Large intestine (tissue), 3 donors: ENCODE measurements at regions not wholly inside any gene's neighbourhood (a gene's known extent, or its start where the extent isn't known, plus 50 kb on each side); places are given as distances from the start of the nearest gene placed in this dataset.
"Not testable (repeated sequence)": the region's sequence is repeated elsewhere in the genome, so short reads cannot be mapped to it uniquely, and the experiment has no call there.

Source experiments
- DNase-seq, 2 donors: peaks; one replicate each; pipeline versions ENCODE4 v3.0.0 to v3.0.0-alpha.2; 2013
- H3K27ac ChIP-seq: one replicate; pipeline ENCODE4 v1.5.1; 2013; ENCODE audit warnings: low read length
- H3K27me3 ChIP-seq: 2 replicates; pipeline ENCODE4 v1.6.1; 2013; ENCODE audit warnings: low read length; ENCODE audit not compliant: control insufficient read depth, insufficient read depth
- H3K36me3 ChIP-seq: 2 replicates; pipeline ENCODE4 v1.6.1; 2013; ENCODE audit warnings: low read length; ENCODE audit not compliant: control insufficient read depth, insufficient read depth
- H3K4me1 ChIP-seq: one replicate; pipeline ENCODE4 v1.6.1; 2013; ENCODE audit warnings: low read length; ENCODE audit not compliant: control insufficient read depth, insufficient read depth
- H3K4me3 ChIP-seq: one replicate; pipeline ENCODE4 v1.5.1; 2013; ENCODE audit warnings: low read length
- H3K9me3 ChIP-seq: one replicate; pipeline ENCODE4 v1.6.1; 2013; ENCODE audit warnings: mild to moderate bottlenecking, low read depth, low read length, moderate library complexity; ENCODE audit not compliant: control insufficient read depth
- WGBS: methylation state at CpG from one replicate; pipeline ENCODE4 v1.1.5; 2013; ENCODE audit warnings: low lambda C conversion rate; ENCODE audit not compliant: insufficient coverage; 5-methylcytosine and 5-hydroxymethylcytosine counted together

- Histone ChIP-seq H3K27ac (no peak overlapping the region), H3K9me3 (no peaks in the 10 kb centered on the region), H3K36me3 (no peaks in the 10 kb centered on the region), H3K4me1 (no peaks in the 10 kb centered on the region), H3K27me3 (no peaks in the 10 kb centered on the region), H3K4me3 (no peak overlapping the region)
- DNase-seq = no peak
- WGBS = 100% methylated on average over 1 of the region's 2 CpGs
Measured at GRCh38 chr7:42661312-42661711, 250.6 kb downstream of the C7orf25 start.

GRCh38 chr7:42650701-42651100, 261.2 kb downstream of the C7orf25 start:
- WGBS = no CpG with 5 or more reads among the region's 1 CpG
- DNase-seq = no peak
- Histone ChIP-seq H3K27ac (no peak overlapping the region), H3K9me3 (peaks cover 3% of the 10 kb centered on the region), H3K27me3 (no peaks in the 10 kb centered on the region), H3K4me1 (no peaks in the 10 kb centered on the region), H3K4me3 (no peak overlapping the region), H3K36me3 (no peaks in the 10 kb centered on the region)

- no CpG with 5 or more reads among the region's 6 CpGs for WGBS
- no peak overlapping the region for H3K4me3 ChIP-seq
- H3K27ac ChIP-seq = no peak overlapping the region
- no peaks in the 10 kb centered on the region for H3K36me3 ChIP-seq
- H3K9me3 ChIP-seq = no peaks in the 10 kb centered on the region
- H3K4me1 ChIP-seq = no peaks in the 10 kb centered on the region
- no peaks in the 10 kb centered on the region for H3K27me3 ChIP-seq
- DNase-seq = peak in 1 of 2 donors; percentile 5
Measured at GRCh38 chr7:42650171-42650570, 261.7 kb downstream of the C7orf25 start.

- DNase-seq = no peak
- no CpG with 5 or more reads among the region's 3 CpGs for WGBS
- Histone ChIP-seq H3K27ac (no peak overlapping the region), H3K4me3 (no peak overlapping the region), H3K36me3 (no peaks in the 10 kb centered on the region), H3K27me3 (no peaks in the 10 kb centered on the region), H3K9me3 (peaks cover 3% of the 10 kb centered on the region), H3K4me1 (no peaks in the 10 kb centered on the region)
Measured at GRCh38 chr7:42645906-42646305, 266.0 kb downstream of the C7orf25 start.

DNA sequence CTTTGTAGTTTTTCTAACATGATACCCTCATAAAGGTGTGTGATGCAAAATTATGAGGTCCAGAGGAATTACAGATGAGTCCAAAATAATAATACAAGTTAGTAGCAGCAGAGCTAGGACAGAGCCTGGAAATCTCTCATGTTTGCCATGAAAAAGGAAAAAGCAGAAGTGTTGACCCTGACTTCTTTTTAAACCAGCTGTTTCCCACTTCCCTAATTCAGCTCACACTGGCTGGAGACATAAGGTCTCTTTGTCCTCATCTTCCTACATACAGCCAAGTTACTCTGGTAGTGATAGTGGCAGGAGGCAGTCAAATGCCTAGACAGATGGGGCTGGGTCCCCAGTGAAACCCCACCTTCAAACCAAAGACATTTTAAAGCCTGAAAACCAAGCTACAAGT, 269.2 kb downstream of the C7orf25 start:
- peaks cover 3% of the 10 kb centered on the region for H3K9me3 ChIP-seq
- H3K27me3 ChIP-seq = no peaks in the 10 kb centered on the region
- no peaks in the 10 kb centered on the region for H3K36me3 ChIP-seq
- DNase-seq = no peak
- no peak overlapping the region for H3K4me3 ChIP-seq
- no peaks in the 10 kb centered on the region for H3K4me1 ChIP-seq
- no peak overlapping the region for H3K27ac ChIP-seq

GRCh38 chr7:42639930-42640329, 271.9 kb downstream of the C7orf25 start:
- Histone ChIP-seq H3K27ac (no peak overlapping the region), H3K36me3 (no peaks in the 10 kb centered on the region), H3K9me3 (peaks cover 3% of the 10 kb centered on the region), H3K4me3 (no peak overlapping the region), H3K27me3 (no peaks in the 10 kb centered on the region), H3K4me1 (no peaks in the 10 kb centered on the region)
- DNase-seq = no peak
- no CpG with 5 or more reads among the region's 5 CpGs for WGBS

- 100% methylated on average over 1 of the region's 11 CpGs for WGBS
- not testable (repeated sequence) for H3K4me3 ChIP-seq, DNase-seq, H3K27me3 ChIP-seq, H3K27ac ChIP-seq, H3K9me3 ChIP-seq, H3K4me1 ChIP-seq, H3K36me3 ChIP-seq
Measured at GRCh38 chr7:42636380-42636779, 275.5 kb downstream of the C7orf25 start.

DNA sequence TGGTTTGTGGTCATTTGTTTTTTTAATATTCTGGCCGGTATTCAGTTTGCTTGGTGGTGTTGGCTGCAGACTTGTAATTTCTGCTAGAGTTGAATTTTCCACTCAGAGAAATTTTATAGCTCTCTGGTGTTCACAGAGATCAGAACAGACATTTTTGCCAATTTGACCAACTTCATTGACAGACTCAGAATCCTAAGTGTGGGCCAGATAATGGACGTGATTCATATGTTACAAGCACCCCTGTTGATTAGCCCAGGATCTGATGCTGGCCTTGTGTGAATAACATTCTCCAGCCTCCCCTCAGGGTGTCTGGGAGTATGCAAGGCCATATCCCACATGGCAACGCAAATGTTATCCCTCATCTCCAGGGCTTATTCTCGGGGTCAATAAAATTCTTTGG, 283.8 kb downstream of the C7orf25 start:
- Histone ChIP-seq H3K27ac (no peak overlapping the region), H3K27me3 (no peaks in the 10 kb centered on the region), H3K4me3 (no peak overlapping the region), H3K36me3 (no peaks in the 10 kb centered on the region), H3K4me1 (no peaks in the 10 kb centered on the region), H3K9me3 (no peaks in the 10 kb centered on the region)
- no CpG with 5 or more reads among the region's 4 CpGs for WGBS
- DNase-seq = no peak

DNA sequence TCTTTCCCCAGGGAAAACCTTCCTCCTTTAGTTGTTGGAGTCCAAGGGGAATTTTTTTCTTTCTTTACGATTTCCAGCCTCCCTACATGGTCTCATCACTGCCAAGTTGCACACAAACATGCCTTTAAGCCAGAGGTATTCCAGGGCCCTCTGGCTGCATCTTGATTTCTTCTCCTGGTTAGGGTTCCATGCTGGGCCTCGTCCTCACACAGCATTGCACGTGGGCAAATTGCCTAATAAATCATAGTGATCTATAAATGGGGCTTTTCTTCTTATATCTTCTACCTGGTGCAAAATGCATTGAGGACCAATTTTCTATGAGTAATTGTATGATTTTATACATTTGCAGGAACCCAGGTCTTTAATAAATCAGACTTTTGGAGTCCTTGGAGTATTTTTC, 284.2 kb downstream of the C7orf25 start:
- no peak overlapping the region for H3K27ac ChIP-seq
- no peaks in the 10 kb centered on the region for H3K9me3 ChIP-seq
- WGBS = no CpG with 5 or more reads among the region's 3 CpGs

DNA sequence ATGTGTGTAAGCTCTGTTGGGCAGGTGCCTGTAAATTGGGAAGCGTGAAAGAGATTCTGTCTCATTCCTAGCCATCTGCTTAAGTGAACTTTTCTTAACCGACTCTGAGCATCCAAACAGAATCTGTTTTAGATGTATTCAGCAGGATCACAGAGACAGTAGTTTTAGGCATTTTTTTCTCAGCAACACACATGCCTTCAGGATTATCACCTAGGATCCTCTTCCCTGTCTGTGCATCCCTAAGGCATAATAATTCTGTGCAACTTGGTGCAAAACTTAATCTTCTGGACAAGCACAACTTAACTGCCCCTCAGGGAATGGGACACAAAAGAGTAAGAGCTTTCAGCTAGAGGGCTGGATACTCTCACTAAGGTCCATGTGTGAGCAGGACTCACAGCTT, 284.8 kb downstream of the C7orf25 start:
- Histone ChIP-seq H3K27me3 (no peaks in the 10 kb centered on the region), H3K9me3 (no peaks in the 10 kb centered on the region), H3K4me1 (no peaks in the 10 kb centered on the region), H3K27ac (no peak overlapping the region), H3K36me3 (no peaks in the 10 kb centered on the region), H3K4me3 (no peak overlapping the region)
- no peak for DNase-seq
- 80% methylated on average over 1 of the region's 2 CpGs for WGBS

More for the DNA sequence above, 284.2 kb downstream of the C7orf25 start:
- Histone ChIP-seq H3K4me3 (no peak overlapping the region), H3K27me3 (no peaks in the 10 kb centered on the region), H3K36me3 (no peaks in the 10 kb centered on the region), H3K4me1 (no peaks in the 10 kb centered on the region)
- DNase-seq = no peak

GRCh38 chr7:42625421-42625820, 286.4 kb downstream of the C7orf25 start:
- no peak overlapping the region for H3K27ac ChIP-seq
- no peaks in the 10 kb centered on the region for H3K27me3 ChIP-seq
- no peak overlapping the region for H3K4me3 ChIP-seq
- H3K9me3 ChIP-seq = no peaks in the 10 kb centered on the region
- H3K4me1 ChIP-seq = no peaks in the 10 kb centered on the region
- 93% methylated on average over 3 of the region's 4 CpGs for WGBS
- DNase-seq = no peak
- no peaks in the 10 kb centered on the region for H3K36me3 ChIP-seq
